Esophagus muscularis mucosa (tissue), 4 donors: ENCODE measurements at regions not wholly inside any gene's neighbourhood (a gene's known extent, or its start where the extent isn't known, plus 50 kb on each side); places are given as distances from the start of the nearest gene placed in this dataset.

Source experiments
- DNase-seq: peaks from one replicate; pipeline ENCODE4 v3.0.0-alpha.2; 2017; ENCODE audit errors: extremely low spot score
- H3K27ac ChIP-seq, 4 donors: fragments of 200-600 bp; sonication (generic); replicated peaks in 1 of 4; 1 replicate in 3 of 4; 2 replicates in 1 of 4; pipeline ENCODE4 v1.5.1; 2016 to 2019; ENCODE audit warnings: mild to moderate bottlenecking in 1 of 4
- H3K27me3 ChIP-seq, 4 donors: fragments of 200-600 bp; sonication (generic); one replicate each; pipeline versions ENCODE4 v1.5.1 to v1.6.0; 2016 to 2019
- H3K36me3 ChIP-seq, 4 donors: fragments of 200-600 bp; sonication (generic); one replicate each; pipeline ENCODE4 v1.5.1; 2016 to 2019
- H3K4me1 ChIP-seq, 4 donors: fragments of 200-600 bp; sonication (generic); one replicate each; pipeline ENCODE4 v1.5.1; 2016 to 2019
- H3K4me3 ChIP-seq, 4 donors: fragments of 200-600 bp; sonication (generic); 1 replicate in 2 of 4; 2 replicates in 2 of 4; pipeline ENCODE4 v1.5.1; 2016 to 2019; ENCODE audit warnings: mild to moderate bottlenecking in 4 of 4, moderate library complexity in 1 of 4
- H3K9me3 ChIP-seq, 4 donors: fragments of 200-600 bp; sonication (generic); 1 replicate in 3 of 4; 2 replicates in 1 of 4; pipeline ENCODE4 v1.5.1; 2016 to 2019
- CTCF ChIP-seq, 3 experiments: fragments of 200-600 bp in 2 of 3; fragments of 450-650 bp in 1 of 3; sonication (generic) in 2 of 3; IDR thresholded peaks; one replicate each; pipeline ENCODE4 v1.5.1; 2017 to 2019; ENCODE audit warnings: antibody characterized with exemption in 3 of 3, mild to moderate bottlenecking in 2 of 3, moderate library complexity in 1 of 3
- EP300 ChIP-seq: sonication (generic); formaldehyde crosslinking; IDR thresholded peaks from one replicate; pipeline ENCODE4 v1.6.1; 2017; ENCODE audit warnings: antibody characterized with exemption
- POLR2A ChIP-seq: fragments of 450-650 bp; IDR thresholded peaks from one replicate; pipeline ENCODE4 v1.6.1; 2017; ENCODE audit warnings: antibody characterized with exemption, moderate library complexity, mild to moderate bottlenecking, low read depth
- POLR2AphosphoS5 ChIP-seq, 2 donors: sonication (generic); formaldehyde crosslinking; IDR thresholded peaks; one replicate each; pipeline ENCODE4 v1.6.1; 2017; ENCODE audit warnings: antibody characterized with exemption in 2 of 2
- WGBS: methylation state at CpG from one replicate; pipeline ENCODE4 v1.1.5; 2018; 5-methylcytosine and 5-hydroxymethylcytosine counted together
- intact Hi-C: fragments of 100-400 bp; cut with DNase I; formaldehyde crosslinking; loops from one replicate; pipeline ENCODE4 v1.15.1; 2023

DNA sequence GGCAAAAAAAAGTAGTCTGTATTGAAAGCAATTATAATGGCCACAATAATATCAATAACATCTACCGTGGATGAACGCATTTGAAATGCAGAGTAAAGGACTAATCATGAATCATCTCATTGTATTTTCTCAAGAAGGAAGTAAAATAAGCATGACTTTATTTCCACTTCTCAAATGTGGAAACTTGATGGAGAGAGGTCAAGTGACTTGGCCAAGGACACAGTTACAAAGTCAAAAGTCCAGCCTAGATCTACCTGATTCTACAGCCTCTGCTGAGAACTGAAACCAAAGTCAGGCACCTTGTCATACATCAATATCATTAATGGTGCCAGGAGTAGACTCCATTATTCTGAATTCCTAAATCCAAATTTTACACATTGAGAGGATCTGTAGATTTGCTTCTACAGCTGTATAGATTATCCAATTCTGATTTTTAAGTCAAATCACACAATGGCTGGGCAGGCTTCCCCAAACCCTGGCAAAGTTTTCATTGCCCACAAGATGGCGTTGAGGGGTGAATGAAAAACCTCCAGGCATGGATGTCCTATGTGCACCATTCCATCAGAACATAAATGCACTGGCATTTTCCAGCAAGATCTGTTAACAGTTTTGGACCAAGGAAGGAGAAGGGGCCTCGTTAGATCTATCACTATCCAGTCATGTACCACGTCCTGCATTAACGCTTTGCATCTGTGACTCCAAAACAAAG, 423.1 kb downstream of the MAFB start:
- peaks cover 0 to 15% (median 11%) of the 10 kb centered on the region in 4 donors for H3K4me1 ChIP-seq
- H3K27me3 ChIP-seq, result no peaks in the 10 kb centered on the region
- no peak overlapping the region for H3K4me3 ChIP-seq
- no peaks in the 10 kb centered on the region for H3K36me3 ChIP-seq
- TF ChIP-seq POLR2AphosphoS5 (IDR thresholded peaks at IDR 0.05), result no peak
- peak; percentile 17 to 31 (median 24) for TF ChIP-seq CTCF (IDR thresholded peaks at IDR 0.05)
- TF ChIP-seq POLR2A, result no peak
- TF ChIP-seq EP300, result no peak
- peak; percentile 74 for DNase-seq
- no peak overlapping the region for H3K27ac ChIP-seq
- no peaks in the 10 kb centered on the region for H3K9me3 ChIP-seq
- intact Hi-C loops, result no loop called here
- 77% methylated on average over 5 of the region's 6 CpGs for WGBS

- intact Hi-C loops, result no loop called here
- TF ChIP-seq POLR2AphosphoS5 (IDR thresholded peaks at IDR 0.05), result no peak
- TF ChIP-seq POLR2A, result no peak
- no peak for TF ChIP-seq CTCF (IDR thresholded peaks at IDR 0.05)
- Histone ChIP-seq H3K36me3 (no peaks in the 10 kb centered on the region), H3K4me3 (no peak overlapping the region), H3K27ac (no peak overlapping the region), H3K4me1 (peaks cover 0 to 15% (median 11%) of the 10 kb centered on the region in 4 donors), H3K27me3 (no peaks in the 10 kb centered on the region), H3K9me3 (no peaks in the 10 kb centered on the region)
- WGBS, result 55% methylated on average over 2 of the region's 2 CpGs
- peak; percentile 57 for DNase-seq
Measured at GRCh38 chr20:40262219-40262618, 426.8 kb downstream of the MAFB start.

GRCh38 chr20:40258931-40259330, 430.1 kb downstream of the MAFB start:
- H3K4me1 ChIP-seq, result peaks cover 0 to 9% (median 3%) of the 10 kb centered on the region in 4 donors
- TF ChIP-seq EP300 (no peak), POLR2A (no peak), POLR2AphosphoS5 (IDR thresholded peaks at IDR 0.05) (no peak), CTCF (IDR thresholded peaks at IDR 0.05) (no peak)
- no peaks in the 10 kb centered on the region for H3K36me3 ChIP-seq
- H3K9me3 ChIP-seq, result no peaks in the 10 kb centered on the region
- no peak overlapping the region for H3K4me3 ChIP-seq
- intact Hi-C loops, result no loop called here
- WGBS, result 85% methylated on average over 4 of the region's 4 CpGs
- DNase-seq, result peak; percentile 60
- no peak overlapping the region for H3K27ac ChIP-seq
- H3K27me3 ChIP-seq, result no peaks in the 10 kb centered on the region

DNA sequence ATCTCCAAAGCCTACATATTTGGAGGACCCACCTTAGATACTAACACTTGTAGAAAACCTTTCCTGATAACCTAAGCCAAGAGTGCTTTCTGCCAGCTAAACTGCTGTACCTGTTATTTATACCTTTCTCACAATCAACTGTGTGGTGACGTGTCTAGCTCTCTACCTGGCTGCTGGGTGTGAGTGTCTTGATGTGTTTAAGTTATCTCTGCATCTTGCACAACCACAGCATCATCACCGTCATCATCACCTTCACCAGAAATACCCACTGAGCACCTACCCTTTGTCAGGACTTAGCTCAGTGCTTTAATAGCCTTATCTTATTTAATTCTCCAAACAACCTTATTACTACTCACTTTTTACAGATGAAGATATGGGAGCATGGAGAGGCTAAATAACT, 431.3 kb downstream of the MAFB start:
- H3K4me1 ChIP-seq, result no peaks in the 10 kb centered on the region
- peak; percentile 53 for DNase-seq
- H3K36me3 ChIP-seq, result no peaks in the 10 kb centered on the region
- no peaks in the 10 kb centered on the region for H3K27me3 ChIP-seq
- H3K27ac ChIP-seq, result no peak overlapping the region
- H3K4me3 ChIP-seq, result no peak overlapping the region
- no peaks in the 10 kb centered on the region for H3K9me3 ChIP-seq
- intact Hi-C loops, result no loop called here
- 88% methylated on average over 2 of the region's 2 CpGs for WGBS
- TF ChIP-seq EP300 (no peak), POLR2A (no peak), CTCF (IDR thresholded peaks at IDR 0.05) (no peak)

- Histone ChIP-seq H3K4me3 (no peak overlapping the region), H3K4me1 (no peaks in the 10 kb centered on the region), H3K27ac (no peak overlapping the region), H3K36me3 (no peaks in the 10 kb centered on the region), H3K27me3 (no peaks in the 10 kb centered on the region), H3K9me3 (peaks cover 0 to 9% (median 0%) of the 10 kb centered on the region in 4 donors)
- peak; percentile 37 for DNase-seq
- WGBS, result 73% methylated on average over 1 of the region's 1 CpG
- no peak for TF ChIP-seq CTCF (IDR thresholded peaks at IDR 0.05)
- no peak for TF ChIP-seq POLR2AphosphoS5 (IDR thresholded peaks at IDR 0.05)
- TF ChIP-seq POLR2A, result no peak
- no peak for TF ChIP-seq EP300
- intact Hi-C loops, result no loop called here
Measured at GRCh38 chr20:40255365-40255764, 433.7 kb downstream of the MAFB start.
